Epithelial cell of prostate (primary cell): ENCODE measurements at regions not wholly inside any gene's neighbourhood (a gene's known extent, or its start where the extent isn't known, plus 50 kb on each side); places are given as distances from the start of the nearest gene placed in this dataset.
"Not testable (repeated sequence)": the region's sequence is repeated elsewhere in the genome, so short reads cannot be mapped to it uniquely, and the experiment has no call there.

Source experiments
- DNase-seq: peaks from one replicate; pipeline ENCODE4 v3.0.0-alpha.2; 2011; ENCODE audit warnings: low read depth, low spot score
- H3K27ac ChIP-seq: fragments of 450-650 bp; 2 replicates; pipeline ENCODE4 v1.5.1; 2017; ENCODE audit warnings: mild to moderate bottlenecking

GRCh38 chr17:21470422-21470821 is 94.3 kb downstream of the KCNJ12 start:
- not testable (repeated sequence) for DNase-seq, H3K27ac ChIP-seq

GRCh38 chr17:21470861-21471260 is 94.7 kb downstream of the KCNJ12 start:
- no peak overlapping the region for H3K27ac ChIP-seq
- DNase-seq, result no peak

GRCh38 chr17:21474815-21475214 is 98.7 kb downstream of the KCNJ12 start:
- no peak for DNase-seq
- H3K27ac ChIP-seq, result no peak overlapping the region

- no peak overlapping the region for H3K27ac ChIP-seq
- DNase-seq, result no peak
These were observed 99.4 kb downstream of the KCNJ12 start for GRCh38 chr17:21475571-21475970.

GRCh38 chr17:21476867-21477266 is 100.7 kb downstream of the KCNJ12 start:
- DNase-seq, result no peak
- no peak overlapping the region for H3K27ac ChIP-seq

- no peak overlapping the region for H3K27ac ChIP-seq
- DNase-seq, result no peak
These were observed 106.2 kb downstream of the KCNJ12 start for GRCh38 chr17:21482189-21482865.

GRCh38 chr17:21488043-21488442 is 111.9 kb downstream of the KCNJ12 start:
- H3K27ac ChIP-seq, DNase-seq: not testable (repeated sequence)

- no peak overlapping the region for H3K27ac ChIP-seq
- no peak for DNase-seq
These were observed 117.8 kb downstream of the KCNJ12 start for GRCh38 chr17:21493993-21494392.

- H3K27ac ChIP-seq, result no peak overlapping the region
- DNase-seq, result no peak
These were observed 119.1 kb downstream of the KCNJ12 start for GRCh38 chr17:21495281-21495680.

GRCh38 chr17:21500064-21500463 is 123.9 kb downstream of the KCNJ12 start:
- no peak for DNase-seq
- H3K27ac ChIP-seq, result no peak overlapping the region

GRCh38 chr17:21501927-21502700 is 126.0 kb downstream of the KCNJ12 start:
- not testable (repeated sequence) for DNase-seq, H3K27ac ChIP-seq

GRCh38 chr17:21505819-21506815 is 130.0 kb downstream of the KCNJ12 start:
- no peak for DNase-seq

GRCh38 chr17:21507806-21508205 is 131.6 kb downstream of the KCNJ12 start:
- not testable (repeated sequence) for H3K27ac ChIP-seq, DNase-seq

More at GRCh38 chr17:21505819-21506815, 130.0 kb downstream of the KCNJ12 start:
- H3K27ac ChIP-seq, result no peak overlapping the region

- no peak overlapping the region for H3K27ac ChIP-seq
- DNase-seq, result no peak
These were observed 132.1 kb downstream of the KCNJ12 start for GRCh38 chr17:21508211-21508610.

GRCh38 chr17:21509356-21509755 is 133.2 kb downstream of the KCNJ12 start:
- not testable (repeated sequence) for H3K27ac ChIP-seq, DNase-seq

GRCh38 chr17:21510686-21511362 is 134.7 kb downstream of the KCNJ12 start:
- no peak for DNase-seq
- H3K27ac ChIP-seq, result no peak overlapping the region

- H3K27ac ChIP-seq, result no peak overlapping the region
- DNase-seq, result peak; percentile 3
These were observed 135.4 kb downstream of the KCNJ12 start for GRCh38 chr17:21511363-21512195.

- H3K27ac ChIP-seq, result no peak overlapping the region
- no peak for DNase-seq
These were observed 136.3 kb downstream of the KCNJ12 start for GRCh38 chr17:21512307-21513011.
